BE2C (cell line): ENCODE measurements at regions not wholly inside any gene's neighbourhood (a gene's known extent, or its start where the extent isn't known, plus 50 kb on each side); places are given as distances from the start of the nearest gene placed in this dataset.

ENCODE experiments used
- DNase-seq: peaks from one replicate; pipeline ENCODE4 v3.0.0-alpha.2; 2020
- H3K27me3 ChIP-seq: fragments of 250-450 bp; sonication (Bioruptor Pico); 2 replicates; pipeline ENCODE4 v1.5.1; 2020; ENCODE audit warnings: mild to moderate bottlenecking
- H3K36me3 ChIP-seq: fragments of 250-450 bp; sonication (Bioruptor Pico); 2 replicates; pipeline ENCODE4 v1.5.1; 2020; ENCODE audit warnings: mild to moderate bottlenecking
- H3K4me1 ChIP-seq: fragments of 250-450 bp; sonication (Bioruptor Pico); 2 replicates; pipeline ENCODE4 v1.5.1; 2020
- H3K4me3 ChIP-seq: 2 replicates; pipeline ENCODE4 v1.5.1; 2011; ENCODE audit warnings: low read depth, low read length
- H3K9me3 ChIP-seq: fragments of 250-450 bp; sonication (Bioruptor Pico); 2 replicates; pipeline ENCODE4 v1.5.1; 2020
- TF ChIP-seq, protein P1 (sequence below): IDR thresholded peaks from 2 replicates; pipeline ENCODE4 v1.5.1; 2012; ENCODE audit warnings: mild to moderate bottlenecking, low read depth, low read length

DNA sequence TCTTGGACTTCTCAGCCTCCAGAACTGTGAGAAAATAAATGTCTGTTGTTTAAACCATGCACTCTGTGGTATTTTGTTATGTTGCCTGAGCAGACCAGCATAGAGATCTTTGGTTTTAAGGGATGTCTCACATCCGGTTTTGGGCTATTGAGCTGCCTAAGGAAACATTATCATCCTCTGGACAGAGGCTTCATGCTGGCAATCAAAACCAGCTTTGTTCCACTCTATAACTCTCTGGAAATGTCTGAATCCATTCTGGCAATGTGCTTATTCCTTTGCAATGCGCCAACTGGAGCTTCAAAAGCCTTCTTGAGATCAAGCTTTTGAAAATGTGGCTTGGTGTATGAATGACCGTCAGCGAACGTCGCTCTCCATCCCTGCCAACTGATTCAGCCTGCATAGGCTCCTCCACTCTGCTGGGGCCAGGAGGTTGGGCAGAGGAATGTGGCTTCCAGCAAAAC, 183.6 kb upstream of the MGAT5 start:
- DNase-seq, result no peak
- TF ChIP-seq, protein P1, sequence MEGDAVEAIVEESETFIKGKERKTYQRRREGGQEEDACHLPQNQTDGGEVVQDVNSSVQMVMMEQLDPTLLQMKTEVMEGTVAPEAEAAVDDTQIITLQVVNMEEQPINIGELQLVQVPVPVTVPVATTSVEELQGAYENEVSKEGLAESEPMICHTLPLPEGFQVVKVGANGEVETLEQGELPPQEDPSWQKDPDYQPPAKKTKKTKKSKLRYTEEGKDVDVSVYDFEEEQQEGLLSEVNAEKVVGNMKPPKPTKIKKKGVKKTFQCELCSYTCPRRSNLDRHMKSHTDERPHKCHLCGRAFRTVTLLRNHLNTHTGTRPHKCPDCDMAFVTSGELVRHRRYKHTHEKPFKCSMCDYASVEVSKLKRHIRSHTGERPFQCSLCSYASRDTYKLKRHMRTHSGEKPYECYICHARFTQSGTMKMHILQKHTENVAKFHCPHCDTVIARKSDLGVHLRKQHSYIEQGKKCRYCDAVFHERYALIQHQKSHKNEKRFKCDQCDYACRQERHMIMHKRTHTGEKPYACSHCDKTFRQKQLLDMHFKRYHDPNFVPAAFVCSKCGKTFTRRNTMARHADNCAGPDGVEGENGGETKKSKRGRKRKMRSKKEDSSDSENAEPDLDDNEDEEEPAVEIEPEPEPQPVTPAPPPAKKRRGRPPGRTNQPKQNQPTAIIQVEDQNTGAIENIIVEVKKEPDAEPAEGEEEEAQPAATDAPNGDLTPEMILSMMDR, result no peak
- no peaks in the 10 kb centered on the region for H3K27me3 ChIP-seq
- H3K36me3 ChIP-seq, result no peaks in the 10 kb centered on the region
- no peaks in the 10 kb centered on the region for H3K4me1 ChIP-seq
- no peak overlapping the region for H3K4me3 ChIP-seq
- H3K9me3 ChIP-seq, result no peaks in the 10 kb centered on the region

DNA sequence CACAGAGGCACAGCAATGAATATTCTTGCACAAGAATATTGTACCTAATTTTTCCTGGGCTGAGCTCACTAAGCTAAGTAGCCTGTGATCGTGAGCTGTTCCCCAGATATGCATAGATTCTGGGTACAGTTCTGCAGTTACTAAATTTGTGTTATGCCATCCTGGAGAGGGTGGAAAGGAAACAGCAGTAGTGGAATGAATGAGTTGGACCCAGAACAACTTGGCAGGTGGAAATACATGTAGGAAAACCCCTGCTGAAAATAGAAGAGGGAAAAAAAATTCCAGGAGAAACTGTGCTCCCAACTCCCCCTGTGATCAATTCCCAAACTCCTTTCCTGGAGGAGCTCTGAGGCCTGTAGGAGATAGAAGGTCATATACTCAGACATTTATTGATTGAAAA, 181.5 kb upstream of the MGAT5 start:
- no peaks in the 10 kb centered on the region for H3K4me1 ChIP-seq
- H3K36me3 ChIP-seq, result no peaks in the 10 kb centered on the region
- H3K9me3 ChIP-seq, result no peaks in the 10 kb centered on the region
- no peaks in the 10 kb centered on the region for H3K27me3 ChIP-seq
- no peak for DNase-seq
- H3K4me3 ChIP-seq, result no peak overlapping the region
- TF ChIP-seq, protein P1, result no peak

DNA sequence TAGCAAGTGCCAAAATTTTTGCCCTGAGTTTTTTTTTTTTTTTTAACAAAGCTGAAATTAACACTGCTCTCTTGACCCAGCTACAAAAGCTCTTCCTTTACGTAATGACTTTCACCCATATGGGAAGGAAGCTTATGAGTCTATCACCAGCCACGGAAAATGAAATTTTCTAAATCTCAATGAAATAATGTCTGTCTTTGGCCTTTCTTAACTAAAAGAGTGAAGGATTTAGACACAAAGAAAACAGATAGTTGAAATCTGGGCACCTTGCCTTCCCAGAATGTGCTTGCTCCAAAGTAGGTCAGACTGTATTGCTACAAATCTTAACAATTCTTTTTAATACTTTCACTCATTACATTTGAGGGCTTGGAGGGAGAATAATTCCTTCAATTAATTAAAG, 180.8 kb upstream of the MGAT5 start:
- TF ChIP-seq, protein P1, result no peak
- H3K36me3 ChIP-seq, result no peaks in the 10 kb centered on the region
- H3K4me1 ChIP-seq, result no peaks in the 10 kb centered on the region
- no peak overlapping the region for H3K4me3 ChIP-seq
- H3K27me3 ChIP-seq, result no peaks in the 10 kb centered on the region
- no peak for DNase-seq
- H3K9me3 ChIP-seq, result no peaks in the 10 kb centered on the region

DNA sequence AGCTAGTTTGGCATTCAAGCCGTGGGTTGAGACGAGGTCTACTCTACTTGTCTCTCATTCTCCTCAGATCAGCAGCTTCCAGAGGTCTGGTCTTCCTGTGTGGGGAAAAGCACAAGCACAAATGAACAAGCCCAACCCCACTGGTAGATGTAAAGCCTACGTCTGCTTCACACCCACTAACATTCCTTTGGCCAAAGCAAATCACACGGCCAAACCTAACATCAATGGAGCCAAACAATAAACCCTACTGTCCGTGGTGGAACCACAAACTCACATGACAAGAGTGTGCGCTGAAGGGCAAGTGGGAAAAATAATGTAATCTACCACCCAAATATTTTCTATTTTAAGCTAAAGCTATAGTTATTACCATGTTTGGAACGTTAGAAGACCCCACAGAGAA, 179.3 kb upstream of the MGAT5 start:
- no peaks in the 10 kb centered on the region for H3K9me3 ChIP-seq
- H3K27me3 ChIP-seq, result no peaks in the 10 kb centered on the region
- no peak for DNase-seq
- no peak overlapping the region for H3K4me3 ChIP-seq
- TF ChIP-seq, protein P1, result no peak
- no peaks in the 10 kb centered on the region for H3K36me3 ChIP-seq
- H3K4me1 ChIP-seq, result peaks cover 5% of the 10 kb centered on the region

DNA sequence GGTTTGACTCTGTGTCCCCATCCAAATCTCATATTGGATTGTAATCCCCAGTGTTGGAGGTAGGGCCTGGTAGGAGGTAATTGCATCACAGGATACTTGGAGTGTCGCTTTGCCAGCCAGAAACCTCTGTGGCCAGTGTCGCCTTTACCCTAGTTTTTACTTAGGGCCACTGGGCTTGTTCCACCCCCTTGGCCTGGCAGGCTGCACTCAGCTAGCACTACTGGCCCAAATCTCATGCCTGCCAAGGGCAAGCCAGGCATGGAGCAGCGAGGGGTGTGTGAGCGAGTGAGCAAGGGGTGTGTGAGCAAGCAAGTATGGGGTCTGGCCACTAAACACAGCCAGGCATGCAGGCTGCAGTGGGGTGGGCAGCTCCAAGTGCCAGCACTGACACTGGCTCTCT, 178.7 kb upstream of the MGAT5 start:
- Histone ChIP-seq H3K4me3 (no peak overlapping the region), H3K27me3 (no peaks in the 10 kb centered on the region), H3K4me1 (peaks cover 5% of the 10 kb centered on the region), H3K9me3 (no peaks in the 10 kb centered on the region), H3K36me3 (no peaks in the 10 kb centered on the region)
- DNase-seq, result no peak
- TF ChIP-seq, protein P1, result no peak

DNA sequence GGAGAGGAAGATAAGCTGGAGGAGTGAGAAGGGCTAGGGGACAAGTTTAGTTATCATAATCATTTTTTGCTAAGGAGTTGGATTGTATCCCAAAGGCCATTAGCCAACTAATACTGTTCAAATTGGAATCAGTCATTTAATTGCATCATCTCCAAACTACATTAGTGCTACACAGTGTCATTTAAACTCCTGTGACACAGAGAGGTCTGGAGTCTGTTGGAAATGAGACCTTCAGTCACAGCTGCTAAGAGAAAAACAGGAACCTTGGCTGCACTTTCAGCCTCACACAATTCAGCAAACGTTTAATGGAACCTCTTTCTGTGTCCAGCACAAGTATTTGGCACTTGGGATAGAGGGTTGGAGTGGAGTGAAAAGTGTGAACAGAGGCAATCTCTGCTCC, 175.5 kb upstream of the MGAT5 start:
- no peak overlapping the region for H3K4me3 ChIP-seq
- H3K9me3 ChIP-seq, result no peaks in the 10 kb centered on the region
- TF ChIP-seq, protein P1, result no peak
- no peaks in the 10 kb centered on the region for H3K36me3 ChIP-seq
- peaks cover 5% of the 10 kb centered on the region for H3K4me1 ChIP-seq
- no peak for DNase-seq
- no peaks in the 10 kb centered on the region for H3K27me3 ChIP-seq
